ENCODE measurements at regions not wholly inside any gene's neighbourhood (a gene's known extent, or its start where the extent isn't known, plus 50 kb on each side); places are given as distances from the start of the nearest gene placed in this dataset.

DNA sequence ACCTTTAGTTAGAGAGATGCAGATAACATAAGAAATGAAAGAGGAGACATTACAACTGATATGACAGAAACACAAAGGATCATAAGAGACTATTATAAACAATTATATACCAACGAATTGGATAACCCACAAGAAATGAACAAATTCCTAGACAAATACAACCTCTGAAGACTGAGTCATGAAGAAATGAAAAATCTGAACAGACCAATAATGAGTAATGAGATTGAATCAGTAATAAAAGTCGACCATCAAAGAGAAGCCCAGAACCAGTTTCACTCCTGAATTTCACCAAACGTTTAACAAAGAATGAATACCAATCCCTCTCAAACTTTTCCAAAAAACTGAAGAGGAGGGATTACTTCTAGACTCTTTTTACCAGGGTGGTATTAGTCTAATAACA lies 50.5 kb upstream of the PCAT7 start:
- TF ChIP-seq, protein P1, sequence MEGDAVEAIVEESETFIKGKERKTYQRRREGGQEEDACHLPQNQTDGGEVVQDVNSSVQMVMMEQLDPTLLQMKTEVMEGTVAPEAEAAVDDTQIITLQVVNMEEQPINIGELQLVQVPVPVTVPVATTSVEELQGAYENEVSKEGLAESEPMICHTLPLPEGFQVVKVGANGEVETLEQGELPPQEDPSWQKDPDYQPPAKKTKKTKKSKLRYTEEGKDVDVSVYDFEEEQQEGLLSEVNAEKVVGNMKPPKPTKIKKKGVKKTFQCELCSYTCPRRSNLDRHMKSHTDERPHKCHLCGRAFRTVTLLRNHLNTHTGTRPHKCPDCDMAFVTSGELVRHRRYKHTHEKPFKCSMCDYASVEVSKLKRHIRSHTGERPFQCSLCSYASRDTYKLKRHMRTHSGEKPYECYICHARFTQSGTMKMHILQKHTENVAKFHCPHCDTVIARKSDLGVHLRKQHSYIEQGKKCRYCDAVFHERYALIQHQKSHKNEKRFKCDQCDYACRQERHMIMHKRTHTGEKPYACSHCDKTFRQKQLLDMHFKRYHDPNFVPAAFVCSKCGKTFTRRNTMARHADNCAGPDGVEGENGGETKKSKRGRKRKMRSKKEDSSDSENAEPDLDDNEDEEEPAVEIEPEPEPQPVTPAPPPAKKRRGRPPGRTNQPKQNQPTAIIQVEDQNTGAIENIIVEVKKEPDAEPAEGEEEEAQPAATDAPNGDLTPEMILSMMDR (IDR thresholded peaks at IDR 0.05; ENCODE audit: insufficient read depth, low read length, poor library complexity, severe bottlenecking) = no peak
- no peak for TF ChIP-seq EZH2phosphoT487 (conservative IDR thresholded peaks at IDR 0.05; ENCODE audit: low read length)

Measured in SU-DHL-6 (cell line).